DND-41 (cell line): ENCODE measurements at regions not wholly inside any gene's neighbourhood (a gene's known extent, or its start where the extent isn't known, plus 50 kb on each side); places are given as distances from the start of the nearest gene placed in this dataset.
"Not testable (repeated sequence)": the region's sequence is repeated elsewhere in the genome, so short reads cannot be mapped to it uniquely, and the experiment has no call there.

Experiments
- ATAC-seq: fragments of 200-7000 bp; cut with Tn5 transposase; 3 replicates; pipeline ENCODE4 v1.9.1; 2021; ENCODE audit warnings: low read depth; ENCODE audit not compliant: insufficient read depth
- DNase-seq: peaks from one replicate; pipeline ENCODE4 v3.0.0-alpha.2; 2020
- H2AFZ ChIP-seq: 2 replicates; pipeline ENCODE4 v1.6.0; 2012; ENCODE audit warnings: low read depth, low read length
- H3K27ac ChIP-seq: 2 replicates; pipeline ENCODE4 v1.5.1; 2012; ENCODE audit warnings: low read length, inconsistent platforms
- H3K27me3 ChIP-seq: fragments of 200-600 bp; sonication (generic); 2 replicates; pipeline ENCODE4 v1.6.0; 2012; ENCODE audit warnings: low read length, mild to moderate bottlenecking, inconsistent platforms; ENCODE audit not compliant: insufficient read depth, poor library complexity
- H3K36me3 ChIP-seq: 2 replicates; pipeline ENCODE4 v1.5.1; 2012; ENCODE audit warnings: low read length, inconsistent platforms; ENCODE audit not compliant: insufficient read depth
- H3K4me1 ChIP-seq: 2 replicates; pipeline ENCODE4 v1.5.1; 2012; ENCODE audit warnings: mild to moderate bottlenecking, low read length; ENCODE audit not compliant: insufficient read depth
- H3K4me2 ChIP-seq: 2 replicates; pipeline ENCODE4 v1.6.0; 2012; ENCODE audit warnings: mild to moderate bottlenecking, moderate library complexity, low read length, inconsistent platforms; ENCODE audit not compliant: insufficient read depth
- H3K4me3 ChIP-seq, 2 experiments: fragments of 200-600 bp in 1 of 2; shearing (Covaris generic) in 1 of 2; 2 replicates each; pipeline ENCODE4 v1.5.1; 2012 to 2016; ENCODE audit warnings: inconsistent platforms in 2 of 2, low read length in 2 of 2, mild to moderate bottlenecking in 2 of 2, low read depth in 1 of 2, moderate library complexity in 1 of 2
- H3K79me2 ChIP-seq: 2 replicates; pipeline ENCODE4 v1.6.0; 2012; ENCODE audit warnings: low read length, inconsistent platforms; ENCODE audit not compliant: insufficient read depth
- H3K9ac ChIP-seq: 2 replicates; pipeline ENCODE4 v1.6.0; 2012; ENCODE audit warnings: low read depth, mild to moderate bottlenecking, inconsistent platforms, low read length, moderate library complexity
- H3K9me3 ChIP-seq: 2 replicates; pipeline ENCODE4 v1.5.1; 2012; ENCODE audit warnings: low read length, moderate library complexity, mild to moderate bottlenecking, inconsistent platforms; ENCODE audit not compliant: insufficient read depth, severe bottlenecking
- H4K20me1 ChIP-seq: 2 replicates; pipeline ENCODE4 v1.6.0; 2012; ENCODE audit warnings: low read length; ENCODE audit not compliant: insufficient read depth

DNA sequence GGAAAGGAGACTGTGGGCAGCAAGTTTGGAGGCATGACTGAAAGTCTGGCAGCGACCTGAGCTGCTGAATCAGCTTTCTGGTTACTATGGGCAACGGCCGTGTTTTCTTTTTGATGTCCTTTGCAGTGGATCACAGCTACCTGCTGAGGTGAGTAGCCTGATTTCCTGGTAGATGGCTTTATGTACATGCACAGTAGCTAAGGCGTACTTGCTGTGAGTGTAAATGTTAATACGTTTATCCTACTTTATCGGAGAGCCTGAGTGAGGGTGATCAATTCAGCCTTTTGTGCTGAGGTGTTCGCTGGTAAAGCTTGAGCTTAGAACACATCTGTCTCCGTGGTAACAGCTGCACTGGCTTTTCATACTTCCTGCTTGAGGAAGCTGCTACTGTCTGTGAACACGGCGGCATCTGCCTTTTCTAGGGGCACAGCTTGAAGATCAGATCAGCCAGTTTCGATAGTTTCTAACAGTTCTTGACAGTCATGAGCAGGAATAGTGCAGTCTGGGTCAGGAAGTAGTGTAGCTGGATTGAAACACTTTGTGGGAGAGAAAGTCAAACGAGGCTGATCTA lies 129.6 kb downstream of the ART5 start:
- H3K79me2 ChIP-seq, H3K27ac ChIP-seq, H4K20me1 ChIP-seq, H3K36me3 ChIP-seq, H3K9me3 ChIP-seq, H3K9ac ChIP-seq, H3K4me3 ChIP-seq, DNase-seq, H3K4me2 ChIP-seq, H2AFZ ChIP-seq, H3K4me1 ChIP-seq, ATAC-seq, H3K27me3 ChIP-seq: not testable (repeated sequence)

- not testable (repeated sequence) for H3K4me2 ChIP-seq, H3K79me2 ChIP-seq, H3K9me3 ChIP-seq, DNase-seq, H3K9ac ChIP-seq, H2AFZ ChIP-seq, H3K4me1 ChIP-seq, H3K36me3 ChIP-seq, H3K27ac ChIP-seq, ATAC-seq, H3K4me3 ChIP-seq, H4K20me1 ChIP-seq, H3K27me3 ChIP-seq
These were observed 130.2 kb downstream of the ART5 start for GRCh38 chr11:3511416-3512132.

DNA sequence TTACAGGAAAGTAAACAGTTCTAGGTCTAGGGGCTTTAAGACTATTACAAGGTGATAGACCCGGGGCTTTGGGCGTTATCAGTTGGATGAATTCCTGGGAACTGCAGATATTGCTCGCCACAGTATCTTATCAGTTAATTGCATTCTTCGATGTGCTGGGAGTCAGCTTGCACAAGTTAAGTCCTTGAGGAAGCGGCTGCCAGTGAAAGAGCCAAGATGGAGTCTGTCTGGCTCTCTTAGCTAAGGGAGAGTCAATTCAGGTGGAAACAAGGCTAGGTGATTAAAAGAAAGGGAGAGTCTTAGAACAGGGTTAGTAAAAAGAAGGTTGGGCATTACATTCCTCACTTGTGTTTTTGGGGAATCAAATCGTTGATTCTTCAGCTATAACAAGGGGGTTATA lies 130.6 kb upstream of the ZNF195 start:
- H2AFZ ChIP-seq, H3K36me3 ChIP-seq, H3K79me2 ChIP-seq, ATAC-seq, H3K4me1 ChIP-seq, H3K9me3 ChIP-seq, H3K27me3 ChIP-seq, H3K9ac ChIP-seq, H3K4me3 ChIP-seq, H4K20me1 ChIP-seq, H3K27ac ChIP-seq, H3K4me2 ChIP-seq, DNase-seq: not testable (repeated sequence)

- not testable (repeated sequence) for H3K9me3 ChIP-seq, DNase-seq, H4K20me1 ChIP-seq, H3K4me2 ChIP-seq, H3K36me3 ChIP-seq, H3K79me2 ChIP-seq, H3K27ac ChIP-seq, ATAC-seq, H3K9ac ChIP-seq, H3K27me3 ChIP-seq, H3K4me3 ChIP-seq, H2AFZ ChIP-seq, H3K4me1 ChIP-seq
These were observed 120.3 kb upstream of the ZNF195 start for GRCh38 chr11:3499198-3499597.

- not testable (repeated sequence) for H3K27me3 ChIP-seq, H3K4me3 ChIP-seq, H3K4me1 ChIP-seq, H3K4me2 ChIP-seq, H4K20me1 ChIP-seq, ATAC-seq, H2AFZ ChIP-seq, H3K36me3 ChIP-seq, H3K79me2 ChIP-seq, H3K9ac ChIP-seq, H3K9me3 ChIP-seq, H3K27ac ChIP-seq
- peak; percentile 8 for DNase-seq
These were observed 119.4 kb upstream of the ZNF195 start for GRCh38 chr11:3498356-3498755.

GRCh38 chr11:3493152-3493551 lies 114.2 kb upstream of the ZNF195 start:
- DNase-seq, H2AFZ ChIP-seq, H4K20me1 ChIP-seq: not testable (repeated sequence)

GRCh38 chr11:3488003-3488402 lies 109.1 kb upstream of the ZNF195 start:
- H2AFZ ChIP-seq, H3K36me3 ChIP-seq, H3K9ac ChIP-seq, H3K27me3 ChIP-seq, H3K4me3 ChIP-seq, H3K4me2 ChIP-seq, H3K9me3 ChIP-seq, H4K20me1 ChIP-seq, H3K79me2 ChIP-seq, DNase-seq, H3K4me1 ChIP-seq, H3K27ac ChIP-seq, ATAC-seq: not testable (repeated sequence)

More at GRCh38 chr11:3493152-3493551, 114.2 kb upstream of the ZNF195 start:
- not testable (repeated sequence) for H3K36me3 ChIP-seq, H3K4me2 ChIP-seq, H3K27me3 ChIP-seq, H3K4me1 ChIP-seq, H3K4me3 ChIP-seq, ATAC-seq, H3K9ac ChIP-seq, H3K9me3 ChIP-seq, H3K27ac ChIP-seq, H3K79me2 ChIP-seq

- DNase-seq, H3K9ac ChIP-seq, H3K4me1 ChIP-seq, ATAC-seq, H3K79me2 ChIP-seq, H3K27ac ChIP-seq, H3K4me2 ChIP-seq, H3K27me3 ChIP-seq, H2AFZ ChIP-seq, H4K20me1 ChIP-seq, H3K9me3 ChIP-seq, H3K4me3 ChIP-seq, H3K36me3 ChIP-seq: not testable (repeated sequence)
These were observed 106.8 kb upstream of the ZNF195 start for GRCh38 chr11:3485737-3486136.
